Fibroblast of pulmonary artery (primary cell): ENCODE measurements at regions not wholly inside any gene's neighbourhood (a gene's known extent, or its start where the extent isn't known, plus 50 kb on each side); places are given as distances from the start of the nearest gene placed in this dataset.

Experiments
- DNase-seq: peaks from one replicate; pipeline ENCODE4 v3.0.0-alpha.2; 2010; ENCODE audit warnings: low read depth
- H3K4me3 ChIP-seq: replicated peaks from 2 replicates; pipeline ENCODE4 v1.5.1; 2011; ENCODE audit warnings: low read depth, mild to moderate bottlenecking, control low read depth, low read length, moderate library complexity
- CTCF ChIP-seq: IDR thresholded peaks from 2 replicates; pipeline ENCODE4 v1.5.1; 2011; ENCODE audit warnings: mild to moderate bottlenecking, control low read depth, low read length, inconsistent platforms; ENCODE audit errors: missing control alignments

- no peak for DNase-seq
- TF ChIP-seq CTCF = no peak
- H3K4me3 ChIP-seq = no peak overlapping the region
Measured at GRCh38 chr2:153394686-153395085, 83.9 kb downstream of the RPRM start.

GRCh38 chr2:153394247-153394646 lies 84.3 kb downstream of the RPRM start:
- TF ChIP-seq CTCF = no peak
- H3K4me3 ChIP-seq = no peak overlapping the region
- no peak for DNase-seq

GRCh38 chr2:153393518-153393917 lies 85.0 kb downstream of the RPRM start:
- no peak overlapping the region for H3K4me3 ChIP-seq
- no peak for DNase-seq
- no peak for TF ChIP-seq CTCF

- no peak for TF ChIP-seq CTCF
- DNase-seq = no peak
Measured at GRCh38 chr2:153391131-153391530, 87.4 kb downstream of the RPRM start.

GRCh38 chr2:153388246-153388645 lies 90.3 kb downstream of the RPRM start:
- TF ChIP-seq CTCF = no peak
- H3K4me3 ChIP-seq = no peak overlapping the region
- DNase-seq = no peak

More at GRCh38 chr2:153391131-153391530, 87.4 kb downstream of the RPRM start:
- no peak overlapping the region for H3K4me3 ChIP-seq

GRCh38 chr2:153387203-153387602 lies 91.4 kb downstream of the RPRM start:
- TF ChIP-seq CTCF = no peak
- H3K4me3 ChIP-seq = no peak overlapping the region
- DNase-seq = no peak

GRCh38 chr2:153386481-153386897 lies 92.1 kb downstream of the RPRM start:
- DNase-seq = no peak
- no peak for TF ChIP-seq CTCF
- no peak overlapping the region for H3K4me3 ChIP-seq
